OCI-LY1 (cell line): ENCODE measurements at regions not wholly inside any gene's neighbourhood (a gene's known extent, or its start where the extent isn't known, plus 50 kb on each side); places are given as distances from the start of the nearest gene placed in this dataset.

ENCODE experiments used
- H2AFZ ChIP-seq: fragments of 200-600 bp; sonication (generic), shearing (Covaris generic); 2 replicates; pipeline ENCODE4 v1.6.0; 2014; ENCODE audit warnings: antibody characterized with exemption, mild to moderate bottlenecking, low read length
- H3F3A ChIP-seq: fragments of 200-600 bp; sonication (generic), shearing (Covaris generic); 2 replicates; pipeline ENCODE4 v1.6.0; 2014; ENCODE audit warnings: mild to moderate bottlenecking, antibody characterized with exemption, low read length, moderate library complexity; ENCODE audit not compliant: insufficient read depth
- H3K27ac ChIP-seq: fragments of 200-600 bp; sonication (generic); 2 replicates; pipeline ENCODE4 v1.5.1; 2014; ENCODE audit warnings: low read length, mixed run types, mild to moderate bottlenecking, low read depth; ENCODE audit not compliant: poor library complexity, severe bottlenecking
- H3K27me3 ChIP-seq: fragments of 200-600 bp; sonication (generic); 2 replicates; pipeline ENCODE4 v1.6.0; 2014; ENCODE audit warnings: antibody characterized with exemption, mild to moderate bottlenecking, low read length, moderate library complexity; ENCODE audit not compliant: insufficient read depth
- H3K36me3 ChIP-seq: fragments of 200-600 bp; sonication (generic); 2 replicates; pipeline ENCODE4 v1.6.1; 2014; ENCODE audit warnings: mild to moderate bottlenecking, antibody characterized with exemption, low read length, moderate library complexity, mixed read lengths; ENCODE audit not compliant: insufficient read depth
- H3K4me1 ChIP-seq: fragments of 200-600 bp; sonication (generic); 2 replicates; pipeline ENCODE4 v1.5.1; 2014; ENCODE audit warnings: mild to moderate bottlenecking, low read length, moderate library complexity; ENCODE audit not compliant: insufficient read depth, severe bottlenecking
- H3K4me2 ChIP-seq: fragments of 200-600 bp; sonication (generic), shearing (Covaris generic); 2 replicates; pipeline ENCODE4 v1.6.1; 2014; ENCODE audit warnings: low read length
- H3K4me3 ChIP-seq: fragments of 200-600 bp; sonication (generic); 2 replicates; pipeline ENCODE4 v1.5.1; 2014; ENCODE audit warnings: low read length, low read depth, mild to moderate bottlenecking, mixed read lengths; ENCODE audit not compliant: poor library complexity, severe bottlenecking
- H3K79me2 ChIP-seq: fragments of 200-600 bp; shearing (Covaris generic); 2 replicates; pipeline ENCODE4 v1.6.1; 2016; ENCODE audit warnings: mixed run types, low read length, mixed read lengths; ENCODE audit not compliant: insufficient read depth
- H3K9ac ChIP-seq: fragments of 200-600 bp; sonication (generic), shearing (Covaris generic); 2 replicates; pipeline ENCODE4 v1.6.1; 2014; ENCODE audit warnings: mild to moderate bottlenecking, low read length, mixed read lengths
- H3K9me2 ChIP-seq: fragments of 200-600 bp; sonication (generic), shearing (Covaris generic); 2 replicates; pipeline ENCODE4 v1.6.1; 2014; ENCODE audit warnings: low read depth, mild to moderate bottlenecking, low read length, mixed read lengths
- H3K9me3 ChIP-seq: fragments of 200-600 bp; shearing (Covaris generic); 2 replicates; pipeline ENCODE4 v1.6.1; 2014; ENCODE audit warnings: low read length, mixed read lengths
- H4K20me1 ChIP-seq: fragments of 200-600 bp; sonication (generic), shearing (Covaris generic); 2 replicates; pipeline ENCODE4 v1.6.0; 2016; ENCODE audit warnings: mild to moderate bottlenecking, low read length; ENCODE audit not compliant: insufficient read depth
- CTCF ChIP-seq: fragments of 200-600 bp; sonication (generic), shearing (Covaris generic); IDR thresholded peaks from 2 replicates; pipeline ENCODE4 v1.5.1; 2017; ENCODE audit warnings: mild to moderate bottlenecking, antibody characterized with exemption, low read length, moderate library complexity, mixed read lengths
- EZH2 ChIP-seq: fragments of 200-600 bp; sonication (generic), shearing (Covaris generic); IDR thresholded peaks from 2 replicates; pipeline ENCODE4 v1.8.0; 2017; ENCODE audit warnings: borderline replicate concordance, mixed run types, mild to moderate bottlenecking, antibody characterized with exemption, low read length, moderate library complexity, mixed read lengths

DNA sequence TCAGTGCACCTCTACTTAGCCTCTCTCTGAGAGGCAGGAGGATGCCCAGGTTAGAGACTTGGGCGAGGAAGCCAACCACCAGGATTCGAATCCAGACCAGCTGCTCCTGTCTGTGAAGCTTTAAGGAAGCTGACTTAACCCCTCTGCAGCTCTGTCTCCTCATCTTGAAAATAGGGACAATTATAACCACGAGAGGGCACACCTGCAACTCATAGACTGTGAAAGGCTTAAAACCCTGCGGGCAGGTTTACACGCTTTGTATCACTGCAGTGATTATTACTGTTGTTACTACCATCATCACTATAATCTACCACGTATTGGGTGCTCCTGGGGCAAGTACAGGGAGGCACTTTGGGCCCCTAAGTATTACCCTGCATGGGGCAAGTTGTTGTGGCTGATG, 379.8 kb downstream of the VRK1 start:
- Histone ChIP-seq H3F3A (no peaks in the 10 kb centered on the region), H3K9me3 (no peaks in the 10 kb centered on the region), H3K4me2 (no peak overlapping the region), H4K20me1 (no peaks in the 10 kb centered on the region), H3K9ac (no peak overlapping the region), H3K4me3 (no peak overlapping the region), H3K79me2 (no peaks in the 10 kb centered on the region), H3K4me1 (no peaks in the 10 kb centered on the region), H3K9me2 (no peaks in the 10 kb centered on the region), H3K27ac (no peak overlapping the region), H3K36me3 (no peaks in the 10 kb centered on the region), H2AFZ (no peak overlapping the region), H3K27me3 (no peaks in the 10 kb centered on the region)
- TF ChIP-seq EZH2 (no peak), CTCF (peak; percentile 50; the same call in 1 of the 2 replicates)

- H3K36me3 ChIP-seq, result no peaks in the 10 kb centered on the region
- H3K4me2 ChIP-seq, result no peak overlapping the region
- no peaks in the 10 kb centered on the region for H3K4me1 ChIP-seq
- no peak overlapping the region for H3K4me3 ChIP-seq
- H4K20me1 ChIP-seq, result no peaks in the 10 kb centered on the region
- no peaks in the 10 kb centered on the region for H3K27me3 ChIP-seq
- H3K9me2 ChIP-seq, result no peaks in the 10 kb centered on the region
- no peak for TF ChIP-seq EZH2
- TF ChIP-seq CTCF, result no peak
- no peaks in the 10 kb centered on the region for H3K79me2 ChIP-seq
- H3K9ac ChIP-seq, result no peak overlapping the region
- H3K9me3 ChIP-seq, result no peaks in the 10 kb centered on the region
- no peak overlapping the region for H3K27ac ChIP-seq
- H2AFZ ChIP-seq, result no peak overlapping the region
- H3F3A ChIP-seq, result no peaks in the 10 kb centered on the region
Observed at GRCh38 chr14:97177635-97178034, 380.5 kb downstream of the VRK1 start.

- Histone ChIP-seq H3F3A (no peaks in the 10 kb centered on the region), H3K9me2 (no peaks in the 10 kb centered on the region), H3K4me3 (no peak overlapping the region), H2AFZ (no peak overlapping the region), H3K9ac (no peak overlapping the region), H3K9me3 (no peaks in the 10 kb centered on the region), H3K27me3 (no peaks in the 10 kb centered on the region), H3K4me2 (no peak overlapping the region), H3K4me1 (no peaks in the 10 kb centered on the region), H3K79me2 (no peaks in the 10 kb centered on the region), H3K36me3 (no peaks in the 10 kb centered on the region), H4K20me1 (no peaks in the 10 kb centered on the region), H3K27ac (no peak overlapping the region)
- TF ChIP-seq CTCF, result no peak
- no peak for TF ChIP-seq EZH2
Observed at GRCh38 chr14:97178781-97179180, 381.6 kb downstream of the VRK1 start.
